Right renal pelvis (tissue), 4 donors: ENCODE measurements at regions not wholly inside any gene's neighbourhood (a gene's known extent, or its start where the extent isn't known, plus 50 kb on each side); places are given as distances from the start of the nearest gene placed in this dataset.

Experiments used
- DNase-seq, 4 donors: peaks; one replicate each; pipeline ENCODE4 v3.0.0-alpha.2; 2013; ENCODE audit warnings: low read depth in 4 of 4, low spot score in 3 of 4, missing footprints in 1 of 4

DNA sequence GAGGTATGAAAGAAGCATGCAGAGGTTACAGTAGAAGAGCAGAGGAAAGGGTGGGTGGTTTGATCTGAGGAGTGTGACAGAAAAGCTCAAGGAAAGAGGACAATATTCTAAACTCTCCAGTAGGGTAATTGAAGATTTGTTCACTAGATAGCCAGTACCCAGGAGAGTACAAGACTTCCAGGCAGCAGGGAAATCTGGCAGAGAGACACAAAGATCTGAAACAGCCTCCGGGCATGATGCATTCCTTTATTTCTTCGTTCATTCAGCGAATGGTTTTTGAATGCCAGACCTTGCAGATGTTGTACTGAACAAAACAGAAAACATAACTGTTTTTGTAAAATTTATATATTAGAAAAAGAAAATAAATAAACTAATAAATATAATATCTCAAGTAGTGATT lies 766.6 kb downstream of the FAT4 start:
- no peak for DNase-seq

DNA sequence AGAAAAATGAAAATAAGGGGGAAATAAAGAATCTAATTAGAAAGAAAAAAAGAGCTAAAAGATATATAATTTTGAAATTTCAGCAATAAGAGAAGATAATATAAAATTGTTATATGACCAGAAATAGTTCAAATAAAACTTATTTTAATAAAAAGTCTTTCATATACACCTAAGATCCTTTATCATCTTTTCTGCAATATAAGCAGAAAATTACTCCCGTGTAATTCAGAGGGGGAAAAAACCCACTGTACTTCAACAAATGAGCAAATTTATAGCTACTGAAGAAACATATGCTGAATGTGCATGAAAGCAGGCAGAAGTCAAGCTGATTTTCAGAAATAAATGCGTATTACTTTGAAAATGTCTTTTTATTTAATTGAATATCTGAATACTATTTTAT lies 771.3 kb downstream of the FAT4 start:
- no peak for DNase-seq

DNA sequence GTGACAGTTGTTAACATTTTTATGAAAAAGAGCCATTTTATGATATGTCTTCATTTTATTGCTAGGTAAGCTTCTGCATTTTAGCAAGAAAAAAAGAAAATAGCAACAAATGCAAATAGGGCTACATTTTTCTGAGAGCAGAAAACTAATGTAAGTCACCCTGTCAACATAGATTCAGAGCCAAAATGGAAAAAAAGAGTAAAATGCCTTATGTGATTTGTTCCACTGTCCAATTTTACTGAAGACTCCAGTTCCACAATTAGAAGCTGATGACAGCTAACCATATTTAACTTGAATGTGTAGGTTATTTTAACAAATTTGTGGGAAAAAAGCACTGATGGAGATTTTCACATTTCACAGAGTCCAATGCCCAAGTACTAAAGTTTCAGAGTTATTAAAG lies 772.3 kb downstream of the FAT4 start:
- DNase-seq = no peak

DNA sequence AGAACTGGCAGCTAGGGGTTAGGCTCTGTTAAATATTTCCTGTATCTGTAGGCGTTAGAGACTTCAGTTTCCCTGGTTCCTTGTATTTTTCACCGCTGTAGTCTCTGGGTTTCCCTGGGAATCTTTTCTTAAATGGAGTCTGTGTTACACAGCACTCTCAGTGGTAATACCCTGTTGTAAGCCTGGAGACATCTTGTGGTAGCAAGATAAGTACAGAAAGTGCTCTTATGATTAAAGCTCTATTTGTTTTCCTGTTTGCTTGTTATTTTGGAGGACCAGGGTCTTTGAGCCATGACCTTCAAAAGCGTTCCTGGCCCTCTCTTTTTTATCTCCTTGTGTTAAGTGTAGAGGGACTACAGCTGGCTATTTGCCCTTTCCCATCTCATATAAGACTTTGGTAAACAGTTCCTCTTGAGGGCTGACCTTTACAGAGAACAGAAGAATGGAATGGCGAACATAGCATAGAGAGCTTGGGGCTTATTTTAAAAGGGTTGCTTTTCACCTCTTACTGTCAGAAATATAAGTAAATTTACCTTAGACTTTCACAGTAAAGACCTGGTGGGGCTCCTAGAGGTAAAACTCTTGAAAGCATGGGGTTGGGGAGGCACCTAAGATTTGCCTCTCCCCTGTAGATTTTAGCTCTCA lies 782.5 kb downstream of the FAT4 start:
- DNase-seq = no peak

DNA sequence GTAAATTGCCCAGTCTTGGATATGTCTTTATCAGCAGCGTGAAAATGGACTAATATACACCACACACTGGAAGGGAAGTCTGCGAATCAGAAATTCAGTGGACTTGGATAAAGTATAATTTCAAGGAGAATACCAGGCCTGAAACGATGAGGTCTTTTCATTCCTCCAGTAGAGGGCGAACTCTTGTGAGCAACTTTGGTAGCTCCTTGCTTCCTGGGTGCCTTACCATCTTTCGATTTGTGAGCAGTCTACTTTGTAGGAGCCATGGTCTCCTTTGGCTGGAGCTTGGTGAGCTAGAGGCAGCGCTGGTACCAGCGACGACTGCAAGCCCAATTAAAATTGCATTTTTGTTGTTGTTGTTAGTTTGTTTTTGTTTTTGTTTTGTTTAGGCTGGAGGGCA lies 791.9 kb downstream of the FAT4 start:
- DNase-seq = no peak

DNA sequence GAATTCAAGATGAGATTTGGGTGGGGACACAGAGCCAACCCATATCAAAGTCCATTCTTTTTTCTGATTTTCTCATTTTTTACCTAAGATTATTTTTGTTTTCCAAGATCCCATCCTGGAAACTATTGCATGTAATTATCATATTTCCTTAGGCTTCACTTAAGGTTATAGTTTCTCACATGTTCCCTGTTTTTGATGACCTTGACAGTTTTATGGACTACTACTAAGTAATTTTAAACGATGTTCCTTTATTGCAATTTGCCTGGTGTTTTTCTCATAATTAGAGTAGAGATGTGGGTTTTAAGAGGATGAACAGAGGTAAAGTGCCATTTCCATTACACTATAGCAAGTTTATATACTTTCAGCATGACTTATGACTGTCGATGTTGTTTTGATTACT lies 795.1 kb downstream of the FAT4 start:
- DNase-seq = no peak

DNA sequence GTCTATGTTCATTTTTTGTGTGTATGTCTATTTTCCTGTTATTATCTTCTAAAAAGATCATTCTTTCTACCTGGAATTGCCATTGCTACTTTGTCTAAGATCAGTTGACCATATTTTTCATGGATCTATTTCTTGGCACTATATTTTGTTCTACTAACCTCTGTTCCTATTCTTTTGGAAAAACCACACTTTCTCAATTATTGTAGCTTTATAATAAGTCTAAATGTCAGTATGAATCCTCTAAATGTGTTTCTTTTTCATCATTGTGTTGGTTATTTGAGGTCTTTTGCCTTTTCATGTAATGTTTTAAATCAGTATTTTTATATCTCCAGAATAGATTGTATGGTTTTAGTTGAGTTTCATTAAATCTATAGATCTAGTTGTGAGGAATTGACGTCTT lies 798.3 kb downstream of the FAT4 start:
- no peak for DNase-seq

DNA sequence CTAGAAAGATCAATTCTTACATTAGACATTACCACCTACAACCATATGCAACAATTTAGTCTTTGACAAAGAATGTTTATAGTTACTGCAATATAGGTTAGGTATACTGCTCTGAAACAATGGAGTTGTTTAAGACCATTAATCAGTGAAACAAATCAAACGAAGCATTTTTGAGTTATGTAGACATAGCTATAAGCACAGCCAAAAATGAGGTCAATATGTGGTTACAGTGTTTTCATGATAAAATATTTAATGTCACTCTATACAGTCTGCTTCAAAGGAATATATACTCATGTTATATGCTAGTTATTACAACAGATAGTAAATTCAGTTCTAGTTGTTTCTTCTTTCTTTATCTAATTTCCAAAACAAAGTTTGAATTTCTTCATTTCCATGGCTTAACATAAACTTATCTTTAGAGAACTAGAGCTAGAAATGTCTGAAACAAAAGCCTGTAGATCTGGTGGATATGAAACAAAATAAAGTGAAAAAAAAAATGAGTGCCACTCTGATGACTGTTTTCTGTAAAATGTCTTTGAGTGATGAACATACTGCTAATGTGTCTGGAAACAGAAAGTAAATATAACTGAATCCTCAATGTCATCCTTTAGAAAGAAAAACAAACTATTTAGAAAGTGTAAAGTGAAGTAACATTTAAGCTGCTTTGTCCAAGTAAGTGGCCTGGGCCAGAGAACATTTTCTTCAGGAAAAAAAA lies 809.0 kb downstream of the FAT4 start:
- no peak for DNase-seq

DNA sequence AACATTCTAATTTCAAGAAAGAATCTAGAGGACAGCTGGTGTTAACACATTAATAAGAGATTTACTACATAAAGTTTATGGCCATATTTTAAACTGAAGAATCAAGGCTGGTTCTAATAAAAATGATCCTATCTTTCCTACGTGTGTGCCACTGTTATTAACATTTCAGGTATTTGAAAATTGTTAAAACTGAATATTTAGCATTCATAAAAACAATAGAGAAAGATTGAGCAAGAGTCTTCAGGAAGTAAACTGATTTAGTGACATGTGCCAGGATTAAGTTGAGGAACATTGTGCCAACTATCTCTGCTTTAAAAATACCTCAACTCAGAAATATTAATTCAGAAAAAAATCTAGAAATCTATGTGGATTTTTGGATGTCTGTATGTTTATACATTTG lies 810.1 kb downstream of the FAT4 start:
- no peak for DNase-seq

DNA sequence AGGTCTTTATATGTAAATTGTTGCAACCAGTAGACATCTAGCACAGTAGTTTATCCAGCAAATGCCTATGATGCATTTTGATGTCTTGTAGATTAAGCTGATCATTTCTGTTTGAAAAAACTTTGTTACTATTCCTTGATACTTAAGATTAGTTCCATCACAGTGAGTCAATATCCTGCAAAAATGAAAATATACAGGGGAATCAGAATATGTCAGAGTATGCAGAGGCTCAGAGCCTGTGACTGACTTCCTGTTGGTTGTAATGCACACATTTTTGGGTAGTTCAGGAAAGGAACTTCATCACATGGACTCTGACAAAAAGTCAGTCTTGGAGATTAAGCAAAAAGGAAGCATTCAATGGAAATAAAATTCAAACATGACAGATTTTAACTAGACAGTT lies 815.5 kb downstream of the FAT4 start:
- no peak for DNase-seq

DNA sequence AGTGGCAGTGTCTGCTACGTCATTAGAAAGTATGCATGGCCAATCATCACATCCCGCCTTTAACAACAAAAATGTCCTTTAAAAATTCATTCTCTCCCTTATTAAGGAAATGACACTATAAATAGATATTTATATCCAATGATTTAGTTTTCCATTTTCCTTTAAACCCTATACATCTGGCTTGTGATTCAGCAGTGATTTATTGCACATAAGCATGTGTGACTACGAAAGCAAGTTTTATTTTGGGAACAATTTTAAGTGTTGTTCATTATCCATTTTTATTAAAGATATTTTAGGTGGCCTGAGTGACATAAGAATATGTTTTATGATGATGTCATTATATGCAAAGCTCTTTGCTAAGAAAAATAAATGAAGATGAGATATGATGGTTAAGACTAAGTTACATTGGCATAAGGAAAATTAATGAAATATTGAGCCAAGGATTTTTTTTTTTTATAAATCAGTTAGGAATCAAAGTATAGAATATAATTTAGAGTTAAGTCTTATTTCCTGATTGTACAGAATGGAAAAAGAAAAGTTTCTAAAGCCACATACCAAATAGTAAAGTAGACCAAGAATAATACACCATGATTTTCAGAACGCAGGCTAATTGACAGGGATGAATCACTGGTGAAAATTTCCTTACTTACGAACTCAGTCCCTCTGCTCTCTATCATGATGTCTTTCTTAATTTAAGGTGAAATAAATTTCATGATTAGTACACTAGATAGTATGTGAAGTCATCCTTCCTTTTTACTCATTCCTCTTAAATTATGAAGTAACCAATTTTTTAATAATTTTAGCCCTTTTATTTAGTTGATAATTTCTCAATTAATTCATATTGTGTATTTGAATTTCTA lies 822.4 kb downstream of the FAT4 start:
- DNase-seq = no peak

DNA sequence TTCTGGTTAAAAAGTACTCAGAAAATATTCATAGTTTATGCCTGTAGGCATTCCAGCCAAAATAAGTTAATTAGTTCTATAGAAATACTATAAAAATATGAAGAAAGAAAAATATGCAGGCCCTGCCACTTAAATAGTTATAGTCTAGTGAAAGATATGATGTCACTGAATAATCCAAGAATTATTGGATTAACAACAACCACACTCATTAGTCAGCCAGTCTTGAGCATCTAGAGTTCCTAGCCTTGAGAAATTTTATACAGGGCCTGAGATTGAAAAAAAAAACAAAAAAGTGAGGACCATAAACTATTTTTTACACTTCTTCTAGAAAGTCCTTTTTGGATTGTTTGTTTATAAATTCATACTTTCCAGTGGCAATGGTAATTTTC lies 823.0 kb downstream of the FAT4 start:
- no peak for DNase-seq

DNA sequence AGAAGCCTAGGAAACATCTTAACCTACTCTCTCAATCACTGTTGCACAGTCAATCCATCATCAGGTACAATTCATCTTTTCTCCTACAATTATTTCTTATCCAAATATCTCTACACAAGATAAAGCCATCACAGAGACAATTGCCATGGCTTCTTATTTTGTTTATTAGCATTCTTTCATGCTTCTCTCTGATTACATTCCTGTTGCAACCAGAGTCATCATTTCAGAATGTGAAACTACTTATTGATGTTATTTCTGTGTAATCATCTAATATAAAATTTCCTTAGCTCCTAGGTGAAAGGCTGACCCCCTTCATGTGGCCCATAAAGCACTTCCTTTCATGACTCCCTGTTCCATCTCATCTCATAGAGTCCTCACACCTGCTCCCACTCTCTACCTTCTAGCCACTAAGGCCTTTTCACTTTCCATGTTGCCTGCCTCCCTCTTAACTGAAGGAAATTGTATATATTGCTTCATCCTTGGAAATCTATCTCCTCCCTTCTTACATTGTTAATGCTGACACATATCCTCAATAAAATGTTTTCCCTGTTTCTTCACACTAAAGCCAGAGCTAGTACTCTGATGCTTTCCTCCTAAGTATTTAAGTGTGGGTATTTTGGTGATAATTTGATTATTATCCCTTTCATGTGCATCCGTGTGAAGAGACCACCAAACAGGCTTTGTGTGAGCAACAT lies 829.9 kb downstream of the FAT4 start:
- DNase-seq = no peak

DNA sequence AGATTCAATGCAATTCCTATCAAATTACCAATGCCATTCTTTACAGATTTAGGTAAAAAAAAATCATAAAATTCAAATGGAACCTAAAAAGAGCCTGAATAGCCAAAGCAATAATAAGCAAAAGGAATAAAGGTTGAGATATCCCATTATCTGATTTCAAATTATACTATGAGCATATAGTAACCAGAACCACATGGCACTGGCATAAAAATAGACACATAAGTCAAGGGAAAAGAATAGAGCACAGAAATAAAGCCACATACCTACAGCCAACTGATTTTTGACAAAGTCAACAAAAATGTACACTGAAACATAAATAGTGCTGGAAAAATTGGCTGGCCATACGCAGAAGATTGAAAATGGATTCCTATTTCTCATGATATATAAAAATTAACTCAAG lies 853.7 kb downstream of the FAT4 start:
- DNase-seq = no peak

DNA sequence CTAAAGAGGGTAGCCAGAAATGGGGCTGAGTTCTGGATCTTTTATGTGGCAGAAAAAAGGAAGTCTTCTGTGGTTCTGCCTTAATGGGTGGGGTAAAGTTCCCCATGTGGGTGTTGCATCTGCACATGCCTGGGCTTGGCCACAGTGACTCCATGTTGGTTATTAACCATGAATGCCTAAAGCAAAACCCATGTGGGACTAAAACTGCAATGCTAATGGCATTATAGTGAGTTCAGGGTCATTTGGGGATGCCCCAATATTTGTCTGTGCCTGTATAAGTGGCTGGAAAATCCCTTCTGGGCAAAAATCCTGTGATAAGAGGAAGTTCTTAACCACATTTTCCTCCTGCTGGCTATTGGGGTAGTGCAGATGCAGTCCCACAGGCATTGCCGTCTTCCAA lies 857.4 kb downstream of the FAT4 start:
- no peak for DNase-seq

DNA sequence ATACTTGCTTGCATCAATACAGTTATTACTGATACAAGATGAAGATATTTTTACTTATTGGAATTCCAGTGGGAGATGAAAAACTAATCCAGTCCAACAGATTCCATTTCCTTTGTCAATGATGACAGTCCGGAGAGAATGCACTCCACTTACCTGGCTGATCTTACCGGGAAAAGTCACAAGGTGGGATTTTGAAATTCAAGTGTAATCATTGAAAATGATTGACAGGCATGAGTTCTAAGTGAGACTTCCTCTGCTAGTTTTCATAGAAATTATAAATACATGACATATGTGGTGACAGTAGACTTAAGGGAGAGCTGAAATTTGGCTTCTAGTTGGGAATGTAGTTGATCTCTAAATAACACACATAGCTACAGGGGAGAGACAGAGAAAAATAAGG lies 859.9 kb downstream of the FAT4 start:
- DNase-seq = no peak

DNA sequence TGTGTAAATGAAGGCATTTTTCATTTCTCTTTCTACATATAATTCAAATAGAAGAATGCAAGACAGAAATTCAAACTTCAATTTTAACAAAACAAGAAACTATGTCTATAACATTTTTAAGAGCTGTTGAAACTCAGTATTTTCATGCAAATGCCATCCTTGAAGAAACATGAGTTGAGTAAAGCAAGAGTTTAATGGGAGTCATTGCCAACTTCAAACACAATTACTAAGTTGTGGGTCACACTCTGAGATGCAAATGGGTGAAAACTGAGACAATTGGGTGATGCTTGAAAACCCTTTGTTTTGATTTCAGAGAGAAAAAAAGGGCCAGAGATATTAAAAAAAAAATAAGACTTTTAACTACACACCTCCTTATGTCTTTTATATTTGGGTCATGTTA lies 865.9 kb downstream of the FAT4 start:
- no peak for DNase-seq

DNA sequence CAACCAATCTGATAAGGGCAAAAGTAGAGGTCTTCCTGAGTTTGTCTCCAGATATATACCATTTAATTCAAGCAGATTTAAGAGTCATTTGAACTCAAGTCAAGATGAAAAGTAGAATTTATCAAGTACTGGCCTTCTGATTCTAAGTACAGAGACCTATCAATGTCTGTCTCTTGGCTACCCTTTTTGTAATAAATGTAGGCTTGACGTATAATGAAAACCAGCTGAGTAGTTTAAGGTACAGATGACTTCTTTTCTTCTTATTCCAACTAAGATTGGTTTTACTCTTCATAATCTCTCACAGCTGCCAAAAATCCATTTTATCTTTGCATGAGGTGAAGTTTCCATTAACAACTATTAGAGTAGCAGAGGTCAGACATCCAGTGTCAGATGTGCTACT lies 867.6 kb downstream of the FAT4 start:
- DNase-seq = no peak

DNA sequence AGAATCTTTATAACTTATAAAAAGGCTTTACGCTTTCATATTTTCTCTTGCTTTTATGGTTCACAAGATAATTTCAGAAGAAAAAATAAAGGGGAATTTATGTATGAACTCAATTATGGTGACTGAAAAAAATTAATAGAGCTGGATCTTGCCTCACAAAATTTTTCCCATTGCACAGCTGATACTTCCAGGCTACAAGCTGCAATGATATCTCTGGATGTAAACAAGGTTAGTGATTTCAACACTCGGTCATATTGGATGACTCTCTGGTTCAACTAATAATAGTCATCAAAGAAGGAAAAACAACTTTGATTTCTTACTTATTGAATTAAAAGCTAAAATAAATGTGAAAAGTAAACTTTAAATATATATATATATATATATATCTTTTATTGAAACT lies 868.0 kb downstream of the FAT4 start:
- no peak for DNase-seq

DNA sequence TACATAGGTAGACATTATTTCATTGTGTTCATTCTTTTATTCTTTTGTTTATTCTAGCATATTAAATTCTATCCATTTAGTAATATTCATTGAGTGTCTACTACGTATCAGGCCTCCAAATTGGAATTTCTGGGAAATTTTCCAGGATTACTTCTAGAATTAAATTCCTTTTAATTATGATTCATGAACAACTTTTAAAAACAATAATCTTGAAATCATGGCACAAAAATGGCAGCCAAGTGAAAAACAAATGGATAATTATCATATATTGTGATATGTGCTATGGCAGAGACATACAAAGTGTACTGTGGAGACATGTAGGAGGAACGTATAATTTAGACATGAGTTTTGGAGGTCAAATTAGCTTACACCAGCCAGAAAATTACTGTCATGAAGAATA lies 868.5 kb downstream of the FAT4 start:
- no peak for DNase-seq

DNA sequence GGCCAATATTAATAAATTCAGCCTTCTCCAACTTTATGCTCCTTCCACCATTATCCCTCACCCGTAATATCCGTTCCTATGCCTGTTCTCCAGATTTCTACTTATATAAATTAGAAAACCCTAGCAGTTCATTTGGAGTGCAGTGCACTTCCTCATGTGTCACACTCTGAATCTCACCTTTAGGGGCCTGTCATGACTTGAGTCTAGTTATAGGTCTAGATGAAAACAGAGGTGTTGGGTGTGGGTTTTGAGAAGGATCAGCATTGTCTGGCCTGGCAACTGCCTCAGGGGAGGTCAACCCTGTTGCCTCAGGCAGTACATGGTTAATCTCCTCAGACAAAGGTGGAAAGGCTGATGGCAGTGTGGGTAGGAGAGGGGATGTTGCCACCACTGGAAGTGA lies 876.8 kb downstream of the FAT4 start:
- no peak for DNase-seq
